DOHH2 (cell line): ENCODE measurements at regions not wholly inside any gene's neighbourhood (a gene's known extent, or its start where the extent isn't known, plus 50 kb on each side); places are given as distances from the start of the nearest gene placed in this dataset.

ENCODE experiments used
- H3F3A ChIP-seq: fragments of 200-600 bp; sonication (generic), shearing (Covaris generic); 2 replicates; pipeline ENCODE4 v1.6.0; 2016; ENCODE audit warnings: antibody characterized with exemption, mild to moderate bottlenecking; ENCODE audit not compliant: control insufficient read depth, insufficient read depth
- H3K27ac ChIP-seq: fragments of 200-600 bp; sonication (generic); 2 replicates; pipeline ENCODE4 v1.5.1; 2014; ENCODE audit warnings: low read depth, mild to moderate bottlenecking, low read length, moderate library complexity
- H3K27me3 ChIP-seq: fragments of 200-600 bp; sonication (generic); 2 replicates; pipeline ENCODE4 v1.6.1; 2014; ENCODE audit warnings: mild to moderate bottlenecking, low read length, mixed read lengths; ENCODE audit not compliant: control insufficient read depth
- H3K36me3 ChIP-seq: fragments of 200-600 bp; sonication (generic); 2 replicates; pipeline ENCODE4 v1.6.1; 2014; ENCODE audit warnings: mild to moderate bottlenecking, low read length, moderate library complexity, mixed read lengths; ENCODE audit not compliant: control insufficient read depth
- H3K4me1 ChIP-seq: fragments of 200-600 bp; sonication (generic); 2 replicates; pipeline ENCODE4 v1.6.1; 2014; ENCODE audit warnings: mild to moderate bottlenecking, low read length, mixed read lengths; ENCODE audit not compliant: control insufficient read depth
- H3K4me2 ChIP-seq: fragments of 200-600 bp; sonication (generic); 2 replicates; pipeline ENCODE4 v1.6.0; 2014; ENCODE audit warnings: mild to moderate bottlenecking, low read length, moderate library complexity
- H3K4me3 ChIP-seq: fragments of 200-600 bp; sonication (generic); 2 replicates; pipeline ENCODE4 v1.5.1; 2014; ENCODE audit warnings: mild to moderate bottlenecking, low read length, mixed read lengths
- H3K79me2 ChIP-seq: fragments of 200-600 bp; sonication (generic); 2 replicates; pipeline ENCODE4 v1.6.1; 2014; ENCODE audit warnings: mild to moderate bottlenecking, low read length, mixed read lengths; ENCODE audit not compliant: control insufficient read depth
- H3K9me2 ChIP-seq: fragments of 200-600 bp; sonication (generic); replicated peaks from 2 replicates; pipeline ENCODE4 v1.6.1; 2014; ENCODE audit warnings: mild to moderate bottlenecking, low read length, mixed read lengths; ENCODE audit not compliant: control insufficient read depth
- H3K9me3 ChIP-seq: fragments of 200-600 bp; sonication (generic); 2 replicates; pipeline ENCODE4 v1.6.1; 2014; ENCODE audit warnings: antibody characterized with exemption, low read length, mixed read lengths; ENCODE audit not compliant: control insufficient read depth, insufficient read depth
- H4K20me1 ChIP-seq: fragments of 200-600 bp; sonication (generic); 2 replicates; pipeline ENCODE4 v1.6.0; 2014; ENCODE audit warnings: low read depth, mild to moderate bottlenecking, antibody characterized with exemption, low read length, moderate library complexity; ENCODE audit not compliant: control insufficient read depth, insufficient read depth
- CTCF ChIP-seq: fragments of 200-600 bp; sonication (generic); IDR thresholded peaks from one replicate; pipeline ENCODE4 v1.5.1; 2014; ENCODE audit warnings: antibody characterized with exemption, mild to moderate bottlenecking, low read depth, low read length; ENCODE audit not compliant: poor library complexity, severe bottlenecking
- EZH2phosphoT487 ChIP-seq: fragments of 200-600 bp; sonication (generic); IDR thresholded peaks from 2 replicates; pipeline ENCODE4 v1.6.1; 2017; ENCODE audit warnings: borderline replicate concordance, mild to moderate bottlenecking, antibody characterized with exemption, low read length, moderate library complexity, mixed read lengths

DNA sequence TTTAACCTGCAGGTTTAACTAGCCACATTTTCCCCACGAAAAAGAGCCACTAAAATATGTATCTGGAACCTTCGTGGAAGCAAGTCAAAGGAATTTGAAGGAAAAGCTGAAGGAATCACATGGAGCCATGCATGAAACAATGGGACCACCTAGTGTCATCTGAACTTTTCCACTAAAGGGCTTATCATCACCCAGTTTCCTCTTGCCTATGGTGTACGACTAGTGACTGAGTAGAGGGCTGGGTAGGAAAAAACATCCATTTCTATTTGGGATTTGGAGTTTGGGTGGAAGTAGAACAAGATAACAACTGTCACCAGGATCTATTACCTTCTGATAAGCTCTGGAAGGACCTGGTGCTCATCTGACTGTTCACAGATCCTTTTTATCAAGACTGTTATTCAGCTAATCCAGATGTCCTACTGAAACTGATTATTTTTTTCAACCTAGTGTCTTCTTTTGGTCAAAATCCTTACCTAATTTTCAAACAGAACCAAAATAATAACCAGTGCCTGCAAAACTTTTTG, 153.2 kb upstream of the COL1A2 start:
- no peak overlapping the region for H3K4me2 ChIP-seq
- no peaks in the 10 kb centered on the region for H3K4me1 ChIP-seq
- no peaks in the 10 kb centered on the region for H4K20me1 ChIP-seq
- H3K79me2 ChIP-seq: no peaks in the 10 kb centered on the region
- H3K36me3 ChIP-seq: no peaks in the 10 kb centered on the region
- no peak overlapping the region for H3K4me3 ChIP-seq
- no peaks in the 10 kb centered on the region for H3K9me2 ChIP-seq
- H3K27ac ChIP-seq: no peak overlapping the region
- H3K27me3 ChIP-seq: peaks cover 9% of the 10 kb centered on the region; the same call in 1 of the 2 replicates
- no peaks in the 10 kb centered on the region for H3K9me3 ChIP-seq
- H3F3A ChIP-seq: no peaks in the 10 kb centered on the region
- TF ChIP-seq CTCF (no peak), EZH2phosphoT487 (no peak)

GRCh38 chr7:94243066-94243711, 151.5 kb upstream of the COL1A2 start:
- H4K20me1 ChIP-seq: no peaks in the 10 kb centered on the region
- no peak for TF ChIP-seq EZH2phosphoT487
- no peak for TF ChIP-seq CTCF
- peaks cover 9% of the 10 kb centered on the region; the same call in 1 of the 2 replicates for H3K27me3 ChIP-seq
- no peaks in the 10 kb centered on the region for H3K36me3 ChIP-seq
- H3K79me2 ChIP-seq: no peaks in the 10 kb centered on the region
- H3K4me1 ChIP-seq: no peaks in the 10 kb centered on the region
- H3K9me2 ChIP-seq: no peaks in the 10 kb centered on the region
- H3K9me3 ChIP-seq: no peaks in the 10 kb centered on the region
- H3K4me2 ChIP-seq: no peak overlapping the region
- no peaks in the 10 kb centered on the region for H3F3A ChIP-seq
- H3K27ac ChIP-seq: no peak overlapping the region
- no peak overlapping the region for H3K4me3 ChIP-seq

GRCh38 chr7:94244760-94245159, 149.9 kb upstream of the COL1A2 start:
- H3K4me3 ChIP-seq: no peak overlapping the region
- H3K27ac ChIP-seq: no peak overlapping the region
- H4K20me1 ChIP-seq: no peaks in the 10 kb centered on the region
- H3K4me2 ChIP-seq: no peak overlapping the region
- peaks cover 3% of the 10 kb centered on the region; the same call in 1 of the 2 replicates for H3K27me3 ChIP-seq
- H3K9me2 ChIP-seq: no peaks in the 10 kb centered on the region
- H3K36me3 ChIP-seq: no peaks in the 10 kb centered on the region
- TF ChIP-seq CTCF (no peak), EZH2phosphoT487 (no peak)
- H3K9me3 ChIP-seq: no peaks in the 10 kb centered on the region
- H3F3A ChIP-seq: no peaks in the 10 kb centered on the region
- no peaks in the 10 kb centered on the region for H3K79me2 ChIP-seq
- H3K4me1 ChIP-seq: no peaks in the 10 kb centered on the region
